ELF-1 (cell line): ENCODE measurements at regions not wholly inside any gene's neighbourhood (a gene's known extent, or its start where the extent isn't known, plus 50 kb on each side); places are given as distances from the start of the nearest gene placed in this dataset.

Experiments used
- DNase-seq: peaks from one replicate; pipeline ENCODE4 v3.0.0-alpha.2; 2016; ENCODE audit warnings: low read depth, low spot score

DNA sequence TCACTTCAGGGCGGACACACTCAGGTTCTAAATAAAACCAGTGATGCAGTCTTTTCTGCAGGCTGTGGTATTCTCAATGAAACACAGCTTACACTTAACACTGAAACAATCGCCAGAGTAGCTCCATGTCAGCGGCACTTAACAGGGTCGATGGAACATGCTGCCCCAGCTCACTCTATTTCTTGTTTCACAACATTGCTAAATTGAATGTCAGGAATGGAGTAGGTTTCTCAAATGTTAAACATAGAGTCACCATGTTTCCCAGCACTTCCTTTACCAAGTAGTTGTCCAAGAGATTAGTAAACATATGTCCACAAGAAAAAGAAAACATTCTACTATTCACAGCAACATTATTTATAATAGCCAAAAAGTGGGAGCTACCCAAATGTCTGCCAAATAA lies 306.9 kb downstream of the SLITRK6 start:
- DNase-seq, result no peak

DNA sequence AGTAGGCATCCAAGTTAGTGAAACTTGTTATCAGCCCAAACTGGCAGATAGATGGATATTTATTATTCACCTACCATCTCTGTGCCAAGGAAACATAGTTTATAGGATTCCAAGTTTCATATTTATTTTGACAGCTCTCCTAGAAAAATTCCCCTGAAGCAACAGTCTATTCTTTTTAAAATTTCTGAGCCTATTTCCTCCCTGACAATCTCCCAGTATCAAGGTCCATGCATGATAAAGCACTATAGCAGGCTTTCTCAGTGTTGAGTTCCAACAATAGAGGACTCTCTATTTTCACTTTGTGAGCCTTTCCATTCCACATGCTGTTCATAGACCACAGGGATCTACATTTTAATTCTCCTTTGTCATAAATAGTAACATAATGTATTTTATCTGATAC lies 312.6 kb downstream of the SLITRK6 start:
- DNase-seq, result no peak

DNA sequence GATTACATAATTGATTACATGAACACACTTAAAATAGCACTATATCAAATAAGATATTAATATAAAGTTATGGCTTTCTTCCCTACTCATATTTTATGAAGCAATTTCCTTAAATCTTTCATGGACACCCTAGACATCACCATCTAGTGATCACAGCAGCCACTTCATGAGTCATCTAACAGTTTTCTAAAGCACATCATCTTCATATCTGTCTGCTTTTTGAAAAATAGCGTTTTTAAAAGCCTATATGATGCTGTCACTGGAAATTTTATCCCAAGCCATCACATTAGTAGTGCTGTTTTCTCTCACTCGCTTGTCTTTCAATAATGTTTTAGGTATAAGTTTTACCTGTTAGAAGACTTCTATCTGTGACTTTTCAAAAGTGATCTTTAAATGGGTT lies 326.1 kb downstream of the SLITRK6 start:
- DNase-seq, result no peak

DNA sequence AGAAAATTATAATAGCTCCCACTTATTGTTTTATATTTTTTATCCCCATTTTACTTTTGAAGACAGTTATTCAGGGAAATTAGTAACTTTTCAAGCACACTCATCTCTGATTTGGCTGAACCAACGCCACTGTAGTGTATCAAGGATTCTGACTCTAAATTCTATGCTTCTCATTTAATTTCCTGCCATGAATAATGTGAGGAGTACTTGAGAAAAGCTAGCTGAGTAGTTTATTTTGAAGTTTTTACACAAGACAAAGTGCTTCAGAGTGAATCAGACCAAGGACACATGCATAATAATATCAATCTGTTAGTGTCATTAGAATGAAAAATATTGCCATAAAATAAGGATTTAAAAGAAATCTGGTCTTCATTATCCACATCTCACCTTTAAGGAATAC lies 329.9 kb downstream of the SLITRK6 start:
- DNase-seq, result no peak

DNA sequence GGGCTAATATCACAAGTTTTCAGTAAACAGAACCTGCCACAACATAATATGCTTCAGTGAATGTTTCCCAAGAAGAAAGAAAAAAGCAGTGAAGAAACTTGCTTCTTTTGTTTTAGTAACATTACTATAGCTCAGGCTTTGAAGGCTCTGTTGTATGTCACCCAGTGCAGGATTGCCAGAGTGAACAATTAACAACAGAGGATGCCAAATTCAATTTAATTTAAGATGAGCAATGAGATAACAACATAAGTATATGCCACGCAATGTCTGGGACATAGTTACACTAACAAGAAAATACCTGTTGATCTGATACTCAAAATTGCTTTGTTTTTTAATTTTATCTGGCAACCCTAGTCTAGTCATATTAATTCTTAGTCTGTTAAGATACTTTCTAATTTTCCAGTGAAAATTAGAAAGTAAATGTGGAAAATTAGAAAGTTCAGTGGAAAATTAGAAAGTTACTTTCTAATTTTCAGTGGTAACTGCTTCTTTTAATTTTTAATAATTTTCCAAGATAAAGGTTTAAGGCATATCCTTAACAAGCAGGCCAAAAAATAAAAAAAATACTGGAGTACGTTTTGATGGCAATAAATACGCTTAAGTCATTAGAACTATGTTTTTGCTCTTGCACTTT lies 336.3 kb downstream of the SLITRK6 start:
- no peak for DNase-seq

DNA sequence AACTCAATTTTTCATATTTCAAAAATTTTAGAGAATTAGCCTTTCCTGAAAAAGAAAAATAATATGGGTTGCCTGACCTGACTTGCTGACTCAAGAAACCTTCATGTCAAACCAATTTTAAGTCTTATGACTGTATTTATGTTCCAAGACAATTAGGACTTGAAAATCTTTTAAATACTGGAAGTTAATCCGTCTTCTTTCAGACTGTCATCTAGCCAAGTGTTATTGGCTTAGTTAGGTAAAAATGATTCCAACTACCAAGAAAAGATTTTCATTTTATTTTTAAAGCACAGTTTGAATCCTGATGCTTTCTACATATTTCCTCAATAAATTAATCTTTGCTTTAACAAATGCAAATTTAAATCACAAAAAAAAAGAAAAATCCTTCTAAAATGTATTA lies 337.6 kb downstream of the SLITRK6 start:
- no peak for DNase-seq

DNA sequence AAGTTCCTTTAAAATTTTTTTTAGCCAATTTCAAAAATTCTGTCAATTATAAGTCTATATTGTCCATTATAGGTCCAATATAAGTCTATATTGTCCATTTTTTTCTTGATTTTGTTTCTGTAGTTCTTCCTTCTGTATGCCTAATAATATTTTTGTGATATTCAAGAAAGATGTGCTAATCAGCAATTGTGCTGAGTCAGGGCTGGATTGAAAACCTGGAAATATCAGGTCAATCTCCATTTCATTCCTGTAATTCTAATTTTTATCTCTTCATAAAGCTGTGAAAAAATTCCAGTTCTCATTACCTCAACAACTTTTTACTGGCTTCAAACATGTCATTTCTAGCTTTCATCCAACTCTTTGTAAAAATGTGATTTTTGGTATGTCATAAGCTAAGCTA lies 353.7 kb downstream of the SLITRK6 start:
- DNase-seq, result no peak

DNA sequence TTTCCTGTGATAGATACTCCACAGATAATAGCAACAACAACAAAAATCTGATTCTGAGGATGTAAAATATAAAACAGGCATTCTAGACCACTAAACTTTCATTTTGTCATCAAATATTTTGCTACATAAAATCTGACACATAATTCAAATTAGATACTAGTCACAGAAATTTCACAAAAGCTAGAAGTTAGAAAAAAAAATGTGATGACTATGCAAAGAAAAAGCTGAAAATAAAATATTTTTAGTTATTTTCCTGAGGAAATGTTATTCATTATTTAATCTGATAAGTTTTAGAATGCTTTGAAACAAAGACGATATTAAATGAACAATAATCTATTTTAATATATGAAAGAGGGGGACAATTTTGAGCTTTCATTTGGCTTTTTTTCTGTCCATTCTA lies 357.2 kb downstream of the SLITRK6 start:
- DNase-seq, result no peak

DNA sequence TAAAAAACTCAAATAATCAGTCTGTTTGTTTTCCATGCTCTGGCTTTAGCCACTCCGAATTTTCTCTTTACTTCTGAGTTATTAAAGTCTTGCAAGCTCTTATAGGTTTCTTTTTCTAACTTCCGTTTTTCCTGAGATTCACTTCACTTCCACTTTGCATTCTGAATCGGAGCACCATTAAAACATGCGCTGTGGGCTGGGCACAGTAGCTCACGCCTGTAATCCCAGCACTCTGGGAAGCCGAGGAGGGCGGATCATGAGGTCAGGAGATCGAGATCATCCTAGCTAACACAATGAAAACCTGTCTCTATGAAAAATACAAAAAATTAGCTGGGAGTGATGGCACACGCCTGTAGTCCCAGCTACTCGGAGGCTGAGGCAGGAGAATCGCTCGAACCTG lies 357.9 kb downstream of the SLITRK6 start:
- DNase-seq, result no peak

DNA sequence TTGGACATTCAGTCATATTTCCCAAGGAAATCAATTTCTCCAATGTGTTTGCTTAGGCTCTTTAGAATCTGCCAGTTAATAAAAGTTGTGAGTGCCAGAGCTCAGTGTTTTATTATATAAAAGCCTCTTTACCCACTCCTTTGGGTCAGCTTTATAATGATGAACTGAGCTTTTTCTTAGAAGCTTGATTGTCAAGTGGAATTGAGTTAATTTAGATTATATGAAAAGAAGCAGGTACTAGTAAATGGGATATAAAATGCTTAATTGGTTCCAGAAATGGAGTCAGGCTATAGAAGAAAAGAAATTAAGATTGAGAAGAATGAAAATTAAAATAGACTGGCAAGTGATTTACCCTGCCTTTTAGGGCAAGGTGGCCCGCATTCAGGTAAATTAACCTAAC lies 363.2 kb downstream of the SLITRK6 start:
- no peak for DNase-seq

DNA sequence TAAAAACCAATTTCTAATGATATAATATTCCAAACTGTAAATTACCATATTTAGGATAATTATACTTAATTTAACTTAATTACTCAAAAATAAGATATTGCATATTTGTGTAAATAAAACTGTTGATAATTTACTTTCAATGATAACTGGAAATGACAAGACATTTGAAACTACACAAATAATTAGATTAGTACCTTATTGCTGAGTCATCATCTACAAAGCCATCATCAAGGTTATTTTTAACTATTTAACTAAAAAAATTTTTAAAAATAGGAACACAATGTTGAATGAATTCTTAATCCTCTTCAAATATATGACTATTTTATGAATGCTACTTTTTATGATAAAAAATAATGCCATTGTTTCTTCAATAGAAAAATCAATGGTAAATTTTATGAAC lies 364.3 kb downstream of the SLITRK6 start:
- DNase-seq, result no peak

DNA sequence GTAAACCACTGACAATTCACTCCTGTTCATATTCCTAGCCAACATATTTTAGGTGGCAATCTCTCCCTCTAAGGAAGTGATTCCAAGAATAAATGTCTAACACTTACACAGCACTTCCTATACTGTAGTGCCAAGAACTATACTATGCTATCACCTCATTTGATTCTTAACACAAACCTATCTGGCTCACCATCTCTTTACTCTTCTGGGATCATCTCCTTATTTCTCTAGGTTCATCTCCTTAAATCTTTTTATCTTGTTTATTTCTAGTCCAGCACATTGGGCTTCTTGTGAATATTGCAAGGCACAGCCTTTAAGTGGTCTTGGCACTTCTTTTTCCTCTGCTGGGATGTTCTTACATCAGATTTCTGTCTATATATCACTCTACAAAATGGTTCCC lies 366.3 kb downstream of the SLITRK6 start:
- no peak for DNase-seq

DNA sequence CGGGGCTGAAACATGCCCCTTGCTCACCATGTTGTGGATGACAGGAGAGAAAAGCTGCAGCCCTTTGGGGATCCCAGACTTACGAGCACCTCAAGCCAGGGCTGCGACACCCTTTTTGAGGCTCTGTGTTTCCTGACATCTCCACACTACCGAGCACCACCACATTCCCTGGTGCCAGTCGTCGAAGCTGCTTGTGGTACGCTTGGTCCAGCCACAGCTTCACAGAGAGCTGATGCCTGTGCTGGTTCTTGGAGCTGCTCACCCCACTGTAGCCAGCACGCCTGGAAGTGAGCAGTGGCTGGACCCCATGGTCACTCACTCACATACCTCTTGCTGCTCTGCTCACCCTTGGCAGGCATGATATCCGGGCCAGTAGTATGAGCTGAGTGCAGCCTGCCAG lies 367.5 kb downstream of the SLITRK6 start:
- no peak for DNase-seq

DNA sequence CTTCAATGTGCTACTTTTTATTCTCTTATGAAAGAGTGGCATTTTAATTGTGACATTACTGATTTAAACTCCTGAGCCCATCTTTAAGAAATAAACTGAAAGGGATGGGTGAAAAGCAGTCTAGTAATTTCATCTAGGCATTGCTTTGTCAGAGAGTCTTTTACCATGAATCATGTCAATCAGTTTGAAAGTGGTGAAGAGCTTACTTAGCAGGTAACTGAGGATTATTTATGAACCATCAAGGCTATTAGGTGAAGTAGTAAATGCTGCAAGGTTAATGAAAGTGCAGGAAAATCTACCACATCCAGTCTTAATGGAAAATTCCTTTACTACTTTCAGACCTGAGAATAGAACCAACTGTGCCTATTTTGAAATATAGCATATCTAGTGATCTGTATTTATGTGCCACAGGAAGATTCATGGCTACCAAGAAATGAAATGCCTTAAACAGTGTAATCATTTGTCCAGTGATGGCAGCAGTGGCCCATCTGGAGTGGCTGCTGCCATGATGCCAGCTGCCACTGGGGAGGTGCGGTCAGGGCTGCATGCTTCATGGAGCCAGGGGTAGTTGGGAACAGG lies 368.9 kb downstream of the SLITRK6 start:
- no peak for DNase-seq

DNA sequence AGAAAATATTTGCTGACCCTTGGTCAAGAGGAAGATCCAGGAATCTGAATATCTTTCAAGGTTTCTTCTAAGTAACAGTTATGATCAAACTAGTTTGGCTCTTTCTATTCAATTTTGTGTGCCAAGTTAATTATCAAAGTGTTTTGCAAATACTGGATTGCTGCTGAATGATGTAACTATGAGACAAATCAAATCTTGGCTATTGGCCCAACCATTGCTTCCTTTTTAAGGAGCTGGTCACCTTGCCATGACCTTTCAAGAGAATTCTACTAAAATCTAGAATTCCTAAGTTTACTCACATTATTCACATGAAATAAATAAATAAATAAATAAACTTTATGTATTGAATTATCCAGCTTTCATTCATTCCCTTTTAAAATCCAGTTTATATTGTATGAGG lies 371.8 kb downstream of the SLITRK6 start:
- DNase-seq, result no peak

DNA sequence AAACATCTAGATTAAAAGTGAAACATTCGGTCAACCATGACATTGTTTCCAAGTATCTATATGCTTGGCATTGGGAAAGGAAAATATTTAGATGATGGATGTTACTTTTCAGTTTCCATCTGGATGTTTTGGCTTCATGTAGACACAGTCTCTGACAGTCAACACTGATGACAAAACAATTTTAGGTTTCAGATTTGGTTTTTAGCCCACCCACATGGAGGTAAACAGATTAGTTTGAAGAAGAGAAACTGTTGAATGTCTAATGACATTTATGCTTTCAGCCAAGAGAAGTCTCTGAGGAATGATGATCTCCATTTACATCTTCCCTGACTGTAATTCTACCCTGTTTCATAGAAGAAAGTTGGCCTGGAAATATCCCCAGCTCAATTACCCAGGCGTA lies 379.1 kb downstream of the SLITRK6 start:
- no peak for DNase-seq

DNA sequence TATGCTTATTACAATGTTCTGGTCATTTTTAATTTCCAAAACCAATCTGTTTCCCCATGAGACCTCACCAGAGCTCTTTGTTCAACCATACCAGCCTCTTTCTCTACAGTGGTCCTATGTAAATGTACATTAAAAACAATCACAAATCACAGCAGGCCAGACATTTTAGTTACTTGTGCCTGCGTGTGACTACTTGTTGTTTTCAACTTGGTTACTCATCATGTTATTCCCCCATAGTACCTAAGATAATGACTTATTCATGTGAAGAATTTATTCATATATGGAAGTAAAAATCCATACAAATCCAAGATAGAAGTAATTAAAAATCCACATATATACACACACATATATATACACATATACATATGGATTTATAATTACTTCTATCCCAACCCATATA lies 379.6 kb downstream of the SLITRK6 start:
- no peak for DNase-seq

DNA sequence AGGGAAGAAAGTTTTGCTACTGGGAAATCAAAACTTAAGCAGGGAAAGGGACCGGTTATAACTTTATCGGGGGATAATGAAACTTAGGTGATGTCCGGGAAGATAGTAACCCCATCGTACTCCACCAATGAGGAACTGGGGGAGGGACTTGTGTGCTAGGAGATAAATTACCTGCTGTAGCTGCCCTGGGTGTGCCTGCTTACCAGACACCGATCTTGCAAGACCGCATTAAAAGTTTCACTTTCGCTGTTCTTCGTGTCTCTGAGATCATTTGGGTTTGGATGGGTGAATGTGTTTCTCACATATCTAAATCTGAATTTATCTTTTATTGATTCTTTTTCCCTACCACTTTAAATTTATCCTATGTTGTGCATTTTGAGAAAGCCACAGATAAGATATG lies 381.4 kb downstream of the SLITRK6 start:
- DNase-seq, result no peak

DNA sequence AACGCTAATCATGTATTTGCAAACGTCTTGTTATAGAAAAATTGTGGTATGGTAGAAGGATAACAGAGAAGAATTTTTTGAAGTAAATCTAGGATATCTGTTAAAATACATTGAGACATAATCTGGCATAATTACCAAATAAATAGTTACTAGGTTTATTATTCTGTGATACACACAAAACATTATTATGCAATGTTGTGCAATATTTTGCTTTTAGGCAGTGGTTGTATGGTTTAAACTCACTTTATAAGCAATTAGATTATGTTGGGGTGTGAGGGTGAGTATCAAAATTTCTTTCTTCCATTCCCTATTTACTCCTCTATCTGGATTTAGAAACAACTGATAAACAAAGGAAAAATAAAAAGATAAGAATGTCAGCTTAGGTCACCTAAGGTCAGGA lies 385.6 kb downstream of the SLITRK6 start:
- DNase-seq, result no peak

DNA sequence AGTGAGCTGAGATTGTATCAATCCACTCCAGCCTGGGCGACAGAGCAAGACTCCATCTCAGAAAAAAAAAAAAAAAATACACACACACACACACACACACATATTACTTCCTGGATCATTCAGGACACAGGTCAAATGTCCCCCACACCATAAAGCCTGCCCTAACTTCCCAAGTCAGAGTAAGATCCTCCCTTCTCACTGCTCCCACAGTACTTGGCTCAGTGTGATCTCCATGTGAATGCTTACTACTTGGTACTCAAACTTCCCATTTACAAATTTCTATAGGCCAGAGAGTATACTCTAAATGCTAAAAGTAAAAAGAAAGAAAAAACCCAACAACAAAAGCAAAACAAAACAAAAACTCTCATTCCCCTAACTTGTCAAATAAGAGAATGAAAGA lies 386.8 kb downstream of the SLITRK6 start:
- no peak for DNase-seq

DNA sequence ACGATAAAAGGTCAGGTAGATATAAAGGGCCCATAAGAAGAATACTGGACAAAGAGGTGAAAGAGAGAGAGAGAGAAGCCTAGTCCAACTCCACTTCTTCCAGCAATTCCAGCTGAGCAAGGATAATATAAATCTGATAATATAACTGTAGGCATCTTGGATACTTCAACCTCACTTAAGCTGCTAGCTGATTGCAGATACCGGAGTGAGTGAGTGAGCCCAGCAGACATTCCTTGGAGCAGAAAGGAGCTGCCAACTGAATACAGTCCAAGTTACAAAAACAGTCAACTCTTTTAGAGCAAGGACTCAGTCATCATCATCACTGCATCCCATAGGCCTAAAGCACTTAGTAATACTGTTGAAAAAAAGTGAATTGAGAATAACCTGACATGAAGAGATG lies 387.6 kb downstream of the SLITRK6 start:
- DNase-seq, result no peak

DNA sequence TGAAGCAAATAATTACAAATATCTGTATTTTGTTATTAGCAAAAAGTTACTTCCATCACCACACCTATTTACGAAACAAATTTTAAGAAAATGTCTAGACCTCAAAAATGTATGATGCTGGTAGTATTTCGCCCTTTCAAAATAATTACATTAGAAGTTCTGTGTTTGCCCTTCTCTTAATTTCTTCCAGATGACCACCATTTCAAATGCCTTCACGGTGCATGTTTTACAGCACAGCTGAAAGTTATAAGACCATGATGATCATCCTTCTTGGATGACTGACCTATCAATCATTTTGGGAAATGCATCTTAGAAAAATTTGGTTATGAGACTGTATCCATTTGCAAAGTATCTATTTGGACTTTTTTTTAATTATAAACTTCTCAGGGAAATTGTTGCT lies 390.8 kb downstream of the SLITRK6 start:
- no peak for DNase-seq

DNA sequence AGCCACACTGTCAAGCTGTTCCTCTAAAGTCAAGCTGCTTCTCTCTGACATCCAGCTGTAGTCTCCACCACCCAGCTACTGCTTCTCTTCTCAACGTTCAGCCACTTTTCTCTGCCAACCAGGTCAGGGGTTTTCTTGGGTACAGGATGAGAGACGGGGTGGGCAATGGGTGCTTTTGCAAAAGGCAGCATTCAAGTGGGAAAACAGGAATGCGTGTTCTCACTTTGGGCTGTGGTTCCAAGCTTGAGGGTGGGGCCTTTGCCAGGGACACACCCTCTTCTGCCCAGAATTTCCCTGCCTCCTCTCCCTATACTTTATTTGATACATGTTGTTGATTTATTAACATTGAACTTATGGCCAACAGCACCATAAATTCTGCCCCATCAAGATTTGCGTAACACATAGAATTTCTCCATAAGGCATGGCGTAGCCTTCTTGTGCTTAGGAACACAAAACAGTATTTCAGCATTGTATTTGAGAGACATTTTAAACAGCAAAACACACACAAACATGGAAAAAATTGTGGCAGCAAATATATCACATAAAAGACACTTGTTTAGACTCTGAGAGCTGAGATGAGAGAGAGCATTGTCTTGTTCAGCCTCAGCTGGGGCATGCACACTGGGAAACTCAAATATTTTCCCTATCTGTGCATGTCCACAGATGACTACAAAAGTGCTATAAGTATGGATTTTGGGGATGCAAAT lies 392.8 kb downstream of the SLITRK6 start:
- no peak for DNase-seq
